C4-2B (cell line): ENCODE measurements at regions not wholly inside any gene's neighbourhood (a gene's known extent, or its start where the extent isn't known, plus 50 kb on each side); places are given as distances from the start of the nearest gene placed in this dataset.

Experiments
- CTCF ChIP-seq: fragments of 450-650 bp; conservative IDR thresholded peaks from 2 replicates; pipeline ENCODE4 v1.5.1; 2017; ENCODE audit warnings: mild to moderate bottlenecking
- ZFX ChIP-seq: fragments of 450-650 bp; IDR thresholded peaks from 2 replicates; pipeline ENCODE4 v1.6.1; 2017

- TF ChIP-seq CTCF (no peak), ZFX (no peak)
Observed at GRCh38 chr1:209397910-209398309, 185.6 kb upstream of the CAMK1G start.
